GM20000 (cell line): ENCODE measurements at regions not wholly inside any gene's neighbourhood (a gene's known extent, or its start where the extent isn't known, plus 50 kb on each side); places are given as distances from the start of the nearest gene placed in this dataset.

Experiments used
- DNase-seq: peaks from one replicate; pipeline ENCODE4 v3.0.0; 2012; ENCODE audit warnings: low spot score
- TF ChIP-seq, protein P1 (sequence below): IDR thresholded peaks from 2 replicates; pipeline ENCODE4 v1.5.1; 2012; ENCODE audit warnings: mild to moderate bottlenecking, control low read depth; ENCODE audit errors: extremely low read depth, missing control alignments

DNA sequence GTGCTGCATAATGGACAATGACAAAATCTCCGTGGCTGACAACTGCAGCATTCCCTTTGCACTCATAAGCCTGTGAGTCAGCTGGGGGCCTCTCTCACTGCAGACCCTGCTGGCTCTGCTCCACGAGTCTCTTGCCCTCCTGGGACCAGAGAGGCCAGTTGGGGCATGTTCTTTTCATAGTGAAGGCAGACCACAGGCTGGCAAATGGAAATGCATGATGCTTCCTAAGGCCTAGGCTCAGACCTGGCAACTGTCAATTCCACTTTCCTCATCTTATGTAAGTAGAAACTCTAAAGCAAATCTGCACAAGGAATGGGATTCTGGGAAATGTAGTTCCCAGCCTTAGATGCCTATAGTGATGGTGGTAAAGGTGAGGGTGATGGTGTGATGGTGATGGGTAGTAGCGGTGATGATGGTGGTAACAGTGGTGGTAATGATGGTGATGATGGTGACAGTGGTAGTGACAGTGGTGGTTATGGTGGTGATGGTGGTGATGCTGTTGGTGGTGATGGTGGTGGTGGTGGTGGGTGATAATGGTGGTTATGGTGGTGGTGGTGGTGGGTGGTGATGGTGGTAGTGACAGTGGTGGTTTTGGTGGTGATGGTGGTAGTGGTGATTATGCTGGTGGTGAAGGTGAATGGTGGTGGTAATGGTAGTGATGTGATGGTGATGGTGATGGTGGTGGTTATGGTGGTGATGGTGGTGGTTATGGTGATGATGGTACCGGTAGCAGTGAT is 185.8 kb upstream of the ARL4C start:
- no peak for DNase-seq
- TF ChIP-seq, protein P1, sequence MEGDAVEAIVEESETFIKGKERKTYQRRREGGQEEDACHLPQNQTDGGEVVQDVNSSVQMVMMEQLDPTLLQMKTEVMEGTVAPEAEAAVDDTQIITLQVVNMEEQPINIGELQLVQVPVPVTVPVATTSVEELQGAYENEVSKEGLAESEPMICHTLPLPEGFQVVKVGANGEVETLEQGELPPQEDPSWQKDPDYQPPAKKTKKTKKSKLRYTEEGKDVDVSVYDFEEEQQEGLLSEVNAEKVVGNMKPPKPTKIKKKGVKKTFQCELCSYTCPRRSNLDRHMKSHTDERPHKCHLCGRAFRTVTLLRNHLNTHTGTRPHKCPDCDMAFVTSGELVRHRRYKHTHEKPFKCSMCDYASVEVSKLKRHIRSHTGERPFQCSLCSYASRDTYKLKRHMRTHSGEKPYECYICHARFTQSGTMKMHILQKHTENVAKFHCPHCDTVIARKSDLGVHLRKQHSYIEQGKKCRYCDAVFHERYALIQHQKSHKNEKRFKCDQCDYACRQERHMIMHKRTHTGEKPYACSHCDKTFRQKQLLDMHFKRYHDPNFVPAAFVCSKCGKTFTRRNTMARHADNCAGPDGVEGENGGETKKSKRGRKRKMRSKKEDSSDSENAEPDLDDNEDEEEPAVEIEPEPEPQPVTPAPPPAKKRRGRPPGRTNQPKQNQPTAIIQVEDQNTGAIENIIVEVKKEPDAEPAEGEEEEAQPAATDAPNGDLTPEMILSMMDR, result no peak

DNA sequence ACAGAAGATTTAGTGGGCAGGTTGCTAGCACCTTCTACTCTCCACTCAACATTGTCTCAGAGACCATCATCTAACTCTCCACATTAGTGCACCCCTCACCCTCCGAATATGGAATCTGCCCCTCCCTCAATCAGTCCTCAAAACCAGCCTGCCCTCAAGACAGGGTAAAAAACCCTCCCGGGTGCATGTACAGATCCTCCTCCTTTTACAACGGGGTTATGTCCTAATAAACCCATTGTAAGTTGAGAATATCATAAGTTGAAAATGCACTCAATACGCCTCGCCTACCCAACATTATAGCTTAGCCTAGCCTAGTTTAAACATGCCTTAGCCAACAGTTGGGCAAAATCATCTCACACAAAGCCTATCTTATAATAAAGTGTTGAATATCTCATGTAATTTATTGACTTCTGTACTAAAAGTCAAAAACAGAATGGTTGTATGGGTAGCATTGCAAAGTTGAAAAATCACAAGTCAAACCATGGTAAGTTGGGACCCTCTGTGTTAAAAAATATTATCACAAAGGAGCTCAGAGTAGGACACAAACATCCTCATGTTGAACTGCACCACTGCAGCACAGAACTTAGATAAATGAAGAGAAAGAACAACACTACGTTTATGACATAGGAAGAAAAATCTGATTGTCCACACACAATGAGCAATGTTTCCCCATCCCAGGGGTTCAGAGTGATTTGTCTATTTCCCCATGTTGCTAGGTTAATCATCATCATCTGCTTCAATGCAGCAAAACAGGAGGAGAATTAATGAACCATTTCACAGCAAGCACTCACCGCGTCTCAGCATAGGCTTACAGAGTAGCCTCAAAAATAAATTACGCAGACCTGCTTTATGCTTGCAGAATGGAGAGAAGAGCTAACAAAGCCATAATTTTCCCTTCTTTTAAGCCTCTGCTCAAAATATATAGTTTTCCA is 184.1 kb upstream of the ARL4C start:
- TF ChIP-seq, protein P1, result no peak
- no peak for DNase-seq

DNA sequence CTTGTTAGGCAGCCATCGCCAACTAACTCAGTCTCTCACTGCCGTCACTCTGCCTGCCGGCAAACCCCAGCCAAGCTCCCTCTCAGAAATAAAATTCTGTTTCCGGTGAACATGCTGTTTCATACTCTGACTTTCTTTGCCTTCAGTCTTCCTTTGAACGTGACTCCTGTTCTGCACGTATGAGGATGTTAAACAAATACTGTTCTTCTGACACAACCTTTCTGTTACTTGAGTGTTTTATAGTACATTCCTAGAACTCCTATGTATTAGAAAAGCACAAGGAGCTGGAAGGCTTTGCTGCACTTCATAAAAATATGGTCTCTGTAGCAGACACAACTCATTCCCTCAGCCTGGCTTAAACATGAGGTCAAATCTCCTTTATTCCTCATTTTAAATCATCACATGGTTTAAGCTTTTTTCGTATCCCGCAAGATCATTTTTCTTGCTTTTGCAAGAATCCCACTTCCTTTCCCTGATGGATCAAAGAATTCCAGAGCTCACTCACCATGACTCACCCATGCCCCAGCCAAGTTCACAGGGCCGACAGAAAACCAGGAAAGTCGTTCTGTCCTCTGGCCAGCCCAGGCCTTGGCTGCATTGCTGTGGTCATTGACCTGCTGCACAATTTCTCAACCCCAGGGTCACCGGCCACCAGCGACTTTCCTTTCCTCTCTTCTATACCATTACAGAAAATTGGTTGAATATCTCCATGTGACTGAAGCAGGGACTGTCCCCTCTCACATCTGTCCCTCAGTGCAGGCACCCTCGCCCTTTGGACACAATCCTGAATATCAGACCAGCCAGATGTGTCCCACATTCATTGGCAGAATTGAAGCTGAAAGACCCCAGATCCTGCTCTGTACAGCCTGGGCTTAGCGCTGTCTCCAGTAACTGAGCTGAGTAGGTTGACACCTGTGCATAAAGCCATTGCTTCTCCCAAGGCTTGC is 183.1 kb upstream of the ARL4C start:
- TF ChIP-seq, protein P1, result no peak
- DNase-seq, result no peak

DNA sequence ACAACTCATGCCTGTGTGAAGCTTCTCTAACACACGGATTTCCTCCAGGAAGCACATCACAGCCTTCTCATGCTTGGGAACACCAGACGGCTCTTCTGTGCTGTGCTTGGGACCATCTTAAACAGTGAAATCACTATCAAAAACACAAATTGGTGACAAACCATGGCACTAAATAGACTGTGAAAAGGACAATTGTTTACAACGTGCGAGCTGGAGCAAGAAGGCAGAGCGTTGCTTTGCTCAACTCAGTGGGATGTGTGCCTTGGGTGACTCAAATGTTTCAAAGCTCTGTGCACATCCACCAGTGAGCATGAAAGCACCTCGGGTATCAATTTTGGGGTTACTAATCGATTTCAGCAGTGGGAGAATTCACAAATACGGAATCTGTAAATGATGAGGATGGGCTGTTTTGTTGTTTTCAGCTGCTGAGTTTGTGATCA is 182.4 kb upstream of the ARL4C start:
- TF ChIP-seq, protein P1, result no peak

DNA sequence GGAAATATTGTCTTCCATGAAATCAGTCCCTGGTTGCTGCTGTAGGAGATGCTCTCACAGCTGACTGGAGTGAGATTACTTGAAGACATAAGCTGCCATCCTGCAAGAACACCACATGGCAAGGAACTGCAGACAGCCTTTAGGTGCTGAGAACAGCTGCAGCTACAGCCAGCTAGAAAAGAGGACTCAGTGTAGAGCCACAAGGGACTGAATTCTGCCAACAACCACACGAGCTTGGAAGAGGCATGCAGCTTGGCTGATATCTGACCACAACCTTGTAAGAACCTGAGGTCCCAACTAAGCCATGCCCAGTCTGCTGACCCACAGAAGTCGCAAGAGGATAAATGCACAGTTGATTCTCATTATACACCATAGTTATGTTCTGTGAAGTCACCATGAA is 181.8 kb upstream of the ARL4C start:
- TF ChIP-seq, protein P1, result no peak
- no peak for DNase-seq

More for the DNA sequence above, 182.4 kb upstream of the ARL4C start:
- no peak for DNase-seq

DNA sequence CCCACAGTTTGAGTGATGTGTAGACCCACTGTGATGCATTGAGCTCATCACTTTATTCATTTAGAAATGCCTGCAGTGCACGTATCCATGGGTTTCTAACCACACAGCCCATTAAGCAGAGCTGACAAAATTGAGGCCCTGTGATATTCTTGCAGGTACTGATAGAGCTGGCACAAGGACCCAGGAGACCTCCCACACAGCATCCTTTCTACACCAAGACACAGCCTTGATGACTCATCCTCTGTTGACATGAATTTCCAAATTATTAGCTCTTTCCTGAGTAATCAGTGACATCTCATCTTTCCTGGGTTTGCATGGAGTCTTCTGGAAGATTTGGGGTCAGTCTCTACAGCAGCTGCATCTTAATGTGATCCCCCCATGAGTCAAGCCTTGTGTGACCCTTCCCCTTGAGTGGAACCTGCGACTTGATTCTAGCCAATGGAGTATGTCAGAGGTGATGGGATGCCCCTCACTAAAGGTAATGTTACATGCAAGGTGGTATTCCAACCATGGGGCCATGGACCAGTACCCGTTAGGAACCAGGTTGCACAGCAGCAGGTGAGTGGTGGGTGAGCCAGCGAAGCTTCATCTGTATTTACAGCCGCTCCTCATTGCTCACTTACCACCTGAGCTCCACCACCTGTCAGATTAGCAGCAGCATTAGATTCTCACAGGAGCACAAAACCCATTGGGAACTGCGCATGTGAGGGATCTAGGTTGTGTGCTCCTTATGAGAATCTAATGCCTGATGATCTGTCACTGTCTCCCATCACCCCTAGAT is 181.1 kb upstream of the ARL4C start:
- DNase-seq, result no peak
- TF ChIP-seq, protein P1, result no peak
